Endodermal cell (in vitro differentiated cells): ENCODE measurements at regions not wholly inside any gene's neighbourhood (a gene's known extent, or its start where the extent isn't known, plus 50 kb on each side); places are given as distances from the start of the nearest gene placed in this dataset.

ENCODE experiments used
- DNase-seq: peaks from one replicate; pipeline ENCODE4 v3.0.0-alpha.2; 2017
- H3K27ac ChIP-seq: 2 replicates; pipeline ENCODE4 v1.5.1; 2013; ENCODE audit warnings: mild to moderate bottlenecking, low read depth, low read length, moderate library complexity
- H3K27me3 ChIP-seq: 2 replicates; pipeline ENCODE4 v1.6.1; 2013; ENCODE audit warnings: mild to moderate bottlenecking, low read length, moderate library complexity; ENCODE audit not compliant: insufficient read depth, control insufficient read depth, poor library complexity, severe bottlenecking
- H3K36me3 ChIP-seq: 2 replicates; pipeline ENCODE4 v1.7.0; 2013; ENCODE audit warnings: mild to moderate bottlenecking, low read length, moderate library complexity; ENCODE audit not compliant: control insufficient read depth, insufficient read depth
- H3K4me1 ChIP-seq: one replicate; pipeline ENCODE4 v1.7.0; 2013; ENCODE audit warnings: low read length; ENCODE audit not compliant: control insufficient read depth, insufficient read depth
- H3K4me3 ChIP-seq: 2 replicates; pipeline ENCODE4 v1.5.1; 2013; ENCODE audit warnings: mild to moderate bottlenecking, low read length, moderate library complexity
- H3K9ac ChIP-seq: 2 replicates; pipeline ENCODE4 v1.6.1; 2013; ENCODE audit warnings: mild to moderate bottlenecking, low read length, moderate library complexity; ENCODE audit not compliant: poor library complexity, severe bottlenecking; ENCODE audit errors: extremely low read depth
- H3K9me3 ChIP-seq: 2 replicates; pipeline ENCODE4 v1.6.1; 2013; ENCODE audit warnings: mild to moderate bottlenecking, low read length, moderate library complexity; ENCODE audit not compliant: control insufficient read depth
- H3K27ac Mint-ChIP-seq: 2 replicates; pipeline ENCODE4 v1.8.0; 2020; ENCODE audit warnings: mixed read lengths
- H3K27me3 Mint-ChIP-seq: 2 replicates; pipeline ENCODE4 v1.8.0; 2021; ENCODE audit warnings: mild to moderate bottlenecking, mixed read lengths; ENCODE audit not compliant: insufficient read depth
- H3K36me3 Mint-ChIP-seq: 2 replicates; pipeline ENCODE4 v1.8.0; 2020; ENCODE audit warnings: low read depth, mixed read lengths
- H3K4me1 Mint-ChIP-seq: 2 replicates; pipeline ENCODE4 v1.8.0; 2020; ENCODE audit warnings: mixed read lengths
- H3K4me3 Mint-ChIP-seq: 2 replicates; pipeline ENCODE4 v1.8.0; 2020; ENCODE audit warnings: mild to moderate bottlenecking, moderate library complexity, mixed read lengths
- H3K9me3 Mint-ChIP-seq: 2 replicates; pipeline ENCODE4 v1.8.0; 2020; ENCODE audit warnings: mild to moderate bottlenecking, mixed read lengths
- WGBS, 2 experiments: methylation state at CpG; one replicate each; pipeline versions ENCODE4 v1.1.5 to v1.1.7; 2013; ENCODE audit warnings: missing lambda C conversion rate in 2 of 2, mixed read lengths in 1 of 2; ENCODE audit not compliant: insufficient coverage in 1 of 2, insufficient read length in 1 of 2; 5-methylcytosine and 5-hydroxymethylcytosine counted together
- TF ChIP-seq, protein P1 (sequence below): fragments of 200-600 bp; sonication (generic); conservative IDR thresholded peaks from 2 replicates; pipeline ENCODE4 v1.5.0; 2021; ENCODE audit warnings: antibody characterized with exemption, mild to moderate bottlenecking

DNA sequence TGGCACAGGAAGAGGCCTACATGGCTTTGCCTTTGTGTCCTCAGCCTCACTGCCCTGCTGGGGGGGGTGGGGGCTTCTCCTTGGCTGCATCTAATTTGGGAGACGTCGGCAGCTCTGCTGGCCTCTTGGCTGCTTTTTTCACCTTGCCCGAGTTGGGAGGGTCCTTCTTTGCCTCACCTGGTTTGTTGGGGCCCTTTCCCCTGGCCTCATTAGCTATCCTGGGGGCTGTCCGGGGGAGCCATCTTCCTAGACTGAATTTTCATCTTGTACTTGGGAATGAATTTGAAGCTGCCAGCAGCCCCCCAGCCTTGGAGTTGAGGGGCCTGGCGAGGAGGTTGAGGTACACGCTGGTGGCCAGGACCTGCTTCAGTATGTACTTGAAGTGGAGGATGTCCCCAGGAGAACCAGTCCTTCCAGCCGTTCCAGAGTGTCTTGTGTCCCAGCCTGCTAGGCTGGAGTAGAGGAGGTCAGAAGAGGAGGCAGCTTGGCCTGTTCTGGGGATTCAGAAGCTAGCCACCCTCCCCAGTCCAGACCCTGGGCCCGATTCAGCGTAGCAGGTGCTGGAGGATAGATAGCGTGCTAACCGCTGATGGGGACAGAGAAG lies 70.7 kb upstream of the VASH1 start:
- no peak overlapping the region for H3K4me3 ChIP-seq
- peaks cover 2% of the 10 kb centered on the region for H3K4me1 ChIP-seq
- TF ChIP-seq, protein P1, sequence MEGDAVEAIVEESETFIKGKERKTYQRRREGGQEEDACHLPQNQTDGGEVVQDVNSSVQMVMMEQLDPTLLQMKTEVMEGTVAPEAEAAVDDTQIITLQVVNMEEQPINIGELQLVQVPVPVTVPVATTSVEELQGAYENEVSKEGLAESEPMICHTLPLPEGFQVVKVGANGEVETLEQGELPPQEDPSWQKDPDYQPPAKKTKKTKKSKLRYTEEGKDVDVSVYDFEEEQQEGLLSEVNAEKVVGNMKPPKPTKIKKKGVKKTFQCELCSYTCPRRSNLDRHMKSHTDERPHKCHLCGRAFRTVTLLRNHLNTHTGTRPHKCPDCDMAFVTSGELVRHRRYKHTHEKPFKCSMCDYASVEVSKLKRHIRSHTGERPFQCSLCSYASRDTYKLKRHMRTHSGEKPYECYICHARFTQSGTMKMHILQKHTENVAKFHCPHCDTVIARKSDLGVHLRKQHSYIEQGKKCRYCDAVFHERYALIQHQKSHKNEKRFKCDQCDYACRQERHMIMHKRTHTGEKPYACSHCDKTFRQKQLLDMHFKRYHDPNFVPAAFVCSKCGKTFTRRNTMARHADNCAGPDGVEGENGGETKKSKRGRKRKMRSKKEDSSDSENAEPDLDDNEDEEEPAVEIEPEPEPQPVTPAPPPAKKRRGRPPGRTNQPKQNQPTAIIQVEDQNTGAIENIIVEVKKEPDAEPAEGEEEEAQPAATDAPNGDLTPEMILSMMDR = no peak
- Mint-ChIP-seq H3K4me3 (no peak overlapping the region), H3K9me3 (peaks cover 19% of the 10 kb centered on the region), H3K36me3 (peaks cover 1% of the 10 kb centered on the region), H3K4me1 (peaks cover 11% of the 10 kb centered on the region), H3K27ac (no peak overlapping the region), H3K27me3 (peaks cover 1% of the 10 kb centered on the region)
- DNase-seq = peak; percentile 19
- no peaks in the 10 kb centered on the region for H3K27me3 ChIP-seq
- no peak overlapping the region for H3K9ac ChIP-seq
- no peaks in the 10 kb centered on the region for H3K36me3 ChIP-seq
- WGBS, 2 experiments = 91 to 93% methylated on average over 9 to 11 of the region's 11 CpGs
- H3K27ac ChIP-seq = no peak overlapping the region
- peaks cover 29% of the 10 kb centered on the region for H3K9me3 ChIP-seq

DNA sequence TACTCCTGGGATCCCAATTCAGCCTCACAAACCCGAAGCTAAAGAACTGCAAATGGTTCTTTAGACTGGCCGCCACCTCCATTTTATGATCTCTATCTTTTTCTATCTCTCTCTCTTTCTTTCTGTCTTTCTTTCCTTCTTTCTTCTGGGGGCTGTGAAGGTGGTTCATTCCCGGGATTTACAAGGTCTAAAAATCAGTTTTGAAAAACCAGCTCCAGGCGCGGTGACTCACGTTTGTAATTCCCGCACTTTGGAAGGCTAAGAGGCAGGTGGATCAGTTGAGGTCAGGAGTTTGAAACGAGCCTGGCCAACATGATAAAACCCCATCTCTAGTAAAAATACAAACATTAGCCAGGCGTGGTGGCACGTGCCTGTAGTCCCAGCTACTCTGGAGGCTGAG lies 67.2 kb upstream of the VASH1 start:
- H3K4me1 Mint-ChIP-seq = peaks cover 25% of the 10 kb centered on the region
- no peaks in the 10 kb centered on the region for H3K9me3 Mint-ChIP-seq
- no peaks in the 10 kb centered on the region for H3K27me3 Mint-ChIP-seq
- Histone ChIP-seq H3K4me1 (peaks cover 16% of the 10 kb centered on the region), H3K9me3 (no peaks in the 10 kb centered on the region), H3K36me3 (no peaks in the 10 kb centered on the region), H3K27me3 (no peaks in the 10 kb centered on the region), H3K9ac (no peak overlapping the region), H3K27ac (no peak overlapping the region), H3K4me3 (peak overlapping the region; percentile 8)
- DNase-seq = peak; percentile 26
- H3K4me3 Mint-ChIP-seq = no peak overlapping the region
- TF ChIP-seq, protein P1 = no peak
- H3K27ac Mint-ChIP-seq = peak overlapping the region; percentile 46
- H3K36me3 Mint-ChIP-seq = peaks cover 1% of the 10 kb centered on the region
- 68 to 81% methylated on average over 5 to 10 of the region's 10 CpGs for WGBS, 2 experiments

DNA sequence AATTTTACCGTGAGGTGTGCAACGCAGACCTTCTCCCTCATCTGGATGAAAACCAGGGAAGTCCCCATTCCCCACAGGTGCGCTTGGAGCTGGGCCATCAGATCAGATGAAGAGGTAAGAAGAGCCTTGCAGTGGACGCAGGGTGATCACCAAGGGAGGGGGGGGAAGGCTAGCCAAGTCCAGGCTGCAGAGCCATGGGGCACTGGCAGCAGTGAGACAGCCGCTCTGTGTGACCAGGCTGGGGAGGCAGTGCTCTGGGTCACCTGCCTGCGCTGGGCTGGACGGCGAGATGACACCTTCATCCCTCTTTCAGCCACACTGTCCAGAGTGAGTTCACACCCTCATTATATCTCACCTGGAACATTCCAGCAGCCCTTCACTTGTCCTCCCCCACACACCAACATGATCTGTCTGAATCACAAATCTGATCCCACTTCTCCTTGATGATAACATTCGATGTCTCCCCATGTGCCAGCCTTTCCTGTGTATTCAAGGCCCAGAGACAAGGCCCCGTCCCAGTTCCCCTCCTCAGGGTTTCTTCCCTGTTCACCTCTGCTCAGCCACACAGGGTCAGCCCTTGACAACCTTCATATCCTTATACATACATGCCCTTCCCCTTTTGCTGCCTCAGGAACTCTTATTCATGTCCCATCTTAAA lies 65.9 kb upstream of the VASH1 start:
- H3K4me3 Mint-ChIP-seq = no peak overlapping the region
- H3K27ac ChIP-seq = peak overlapping the region; percentile 0
- no peaks in the 10 kb centered on the region for H3K9me3 ChIP-seq
- peaks cover 1% of the 10 kb centered on the region for H3K36me3 Mint-ChIP-seq
- no peaks in the 10 kb centered on the region for H3K36me3 ChIP-seq
- H3K4me1 ChIP-seq = peaks cover 16% of the 10 kb centered on the region
- H3K9ac ChIP-seq = peak overlapping the region; percentile 79
- no peaks in the 10 kb centered on the region for H3K27me3 ChIP-seq
- TF ChIP-seq, protein P1 = no peak
- H3K4me3 ChIP-seq = peak overlapping the region; percentile 59
- WGBS, 2 experiments = 85 to 88% methylated on average over 9 to 10 of the region's 10 CpGs
- peaks cover 25% of the 10 kb centered on the region for H3K4me1 Mint-ChIP-seq
- no peaks in the 10 kb centered on the region for H3K27me3 Mint-ChIP-seq
- no peaks in the 10 kb centered on the region for H3K9me3 Mint-ChIP-seq
- H3K27ac Mint-ChIP-seq = peak overlapping the region; percentile 97
- peak; percentile 78 for DNase-seq
